ENCODE measurements at regions not wholly inside any gene's neighbourhood (a gene's known extent, or its start where the extent isn't known, plus 50 kb on each side); places are given as distances from the start of the nearest gene placed in this dataset.

DNA sequence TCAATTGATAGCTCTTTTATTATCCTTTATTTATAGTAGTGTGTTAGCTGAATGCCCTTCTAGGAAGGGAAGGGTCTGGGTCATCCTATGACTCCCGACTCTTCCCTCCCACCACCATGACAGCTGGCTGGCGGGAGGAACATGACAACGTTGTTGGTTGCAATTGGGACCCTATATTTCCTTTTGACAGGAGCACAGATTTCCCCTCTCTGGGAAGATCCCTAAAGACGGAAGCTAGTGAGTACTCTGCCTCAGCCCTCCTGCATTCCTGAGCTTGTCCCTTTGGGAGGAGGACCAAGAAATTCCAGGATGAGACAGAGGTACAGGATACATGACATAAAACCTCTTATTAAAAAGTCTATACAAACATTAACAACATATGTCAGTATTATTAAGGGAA lies 485.4 kb downstream of the NAV3 start:
- H3K4me3 ChIP-seq, result no peak overlapping the region
- no peaks in the 10 kb centered on the region for H3K36me3 ChIP-seq (replicated peaks)
- H3K9me3 ChIP-seq, result no peaks in the 10 kb centered on the region
- H3K4me1 ChIP-seq, result peaks cover 16% of the 10 kb centered on the region
- peak in 1 of 2 experiments; percentile 66 for DNase-seq (ENCODE audit: low spot score in 2 of 2)
- in situ Hi-C loops (cut with MboI; ENCODE audit: low sequenced_read_pairs), result no loop called here
- no peaks in the 10 kb centered on the region for H3K27me3 ChIP-seq (ENCODE audit: low read depth)

DNA sequence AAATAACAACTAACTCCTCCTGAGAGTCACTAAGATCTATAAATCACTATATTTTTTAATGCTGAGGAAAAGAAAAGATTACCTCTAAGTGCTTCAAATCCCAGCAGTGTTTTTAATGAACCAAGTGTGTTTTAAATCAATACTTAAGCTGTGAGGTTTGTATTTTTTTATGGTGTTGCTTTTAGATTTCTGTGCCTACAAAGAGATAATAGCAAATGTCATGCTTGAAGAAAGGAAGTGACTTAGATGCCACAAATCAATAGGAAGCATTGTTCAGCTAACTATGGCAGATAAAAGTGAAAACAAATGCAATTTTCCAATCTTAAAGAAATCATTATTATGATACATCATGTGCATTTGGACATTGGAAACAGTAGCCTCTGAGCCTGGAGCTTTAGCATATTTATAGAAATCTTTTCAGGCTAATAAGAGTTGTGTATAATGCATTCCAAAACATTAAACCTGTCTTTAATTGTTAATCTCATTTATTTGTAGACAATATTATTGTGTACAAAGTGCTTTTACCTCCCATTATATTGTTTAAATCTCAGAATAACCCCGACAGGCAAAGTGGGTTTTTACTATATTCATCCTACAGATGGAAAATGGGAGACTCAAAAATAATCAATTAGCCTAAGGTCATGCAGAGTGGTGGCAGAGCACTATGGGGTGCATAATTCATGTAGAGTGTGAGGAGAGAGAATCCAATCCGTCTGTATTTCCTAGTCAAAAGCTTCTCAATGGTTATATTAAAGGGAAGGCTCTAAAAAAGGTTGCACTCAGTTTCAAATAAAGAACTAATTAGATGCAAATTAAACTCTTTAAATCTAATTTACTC lies 486.2 kb downstream of the NAV3 start:
- Histone ChIP-seq H3K9me3 (no peaks in the 10 kb centered on the region), H3K4me1 (peaks cover 16% of the 10 kb centered on the region), H3K36me3 (replicated peaks) (no peaks in the 10 kb centered on the region), H3K4me3 (no peak overlapping the region), H3K27me3 (ENCODE audit: low read depth) (no peaks in the 10 kb centered on the region)
- in situ Hi-C loops (cut with MboI; ENCODE audit: low sequenced_read_pairs), result no loop called here
- DNase-seq (ENCODE audit: low spot score in 2 of 2), result peak; percentile 43 to 96

- DNase-seq (ENCODE audit: low spot score in 2 of 2), result no peak
- Histone ChIP-seq H3K36me3 (replicated peaks) (no peaks in the 10 kb centered on the region), H3K4me3 (no peak overlapping the region), H3K4me1 (peaks cover 8% of the 10 kb centered on the region), H3K9me3 (no peaks in the 10 kb centered on the region), H3K27me3 (ENCODE audit: low read depth) (no peaks in the 10 kb centered on the region)
- in situ Hi-C loops (cut with MboI; ENCODE audit: low sequenced_read_pairs), result no loop called here
Measured at GRCh38 chr12:78321696-78322095, 491.0 kb downstream of the NAV3 start.

GRCh38 chr12:78323226-78323625 lies 492.5 kb downstream of the NAV3 start:
- no peaks in the 10 kb centered on the region for H3K36me3 ChIP-seq (replicated peaks)
- in situ Hi-C loops (cut with MboI; ENCODE audit: low sequenced_read_pairs), result no loop called here
- no peak for DNase-seq (ENCODE audit: low spot score in 2 of 2)

DNA sequence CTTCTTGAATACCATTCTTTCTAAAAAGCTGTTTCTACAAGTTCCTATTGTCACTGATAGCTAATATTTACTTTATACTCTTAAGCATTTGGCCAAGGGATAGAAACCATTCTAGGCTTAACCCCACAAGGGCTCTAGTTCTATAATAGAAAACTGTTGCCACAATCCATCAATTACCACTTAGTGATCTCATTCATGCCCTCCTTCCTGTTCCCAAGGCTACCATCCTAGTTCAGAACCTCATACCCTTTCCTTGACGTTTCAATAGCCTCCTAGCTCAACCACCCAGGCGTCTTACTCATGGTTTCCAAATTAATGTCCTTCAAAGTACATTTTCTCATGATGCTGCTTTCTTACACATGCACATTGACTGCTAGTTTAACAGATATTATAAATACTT lies 493.5 kb downstream of the NAV3 start:
- H3K27me3 ChIP-seq (ENCODE audit: low read depth), result no peaks in the 10 kb centered on the region
- DNase-seq (ENCODE audit: low spot score in 2 of 2), result no peak
- no peak overlapping the region for H3K4me3 ChIP-seq
- in situ Hi-C loops (cut with MboI; ENCODE audit: low sequenced_read_pairs), result no loop called here
- no peaks in the 10 kb centered on the region for H3K9me3 ChIP-seq
- no peaks in the 10 kb centered on the region for H3K36me3 ChIP-seq (replicated peaks)
- no peaks in the 10 kb centered on the region for H3K4me1 ChIP-seq

More at GRCh38 chr12:78323226-78323625, 492.5 kb downstream of the NAV3 start:
- Histone ChIP-seq H3K4me1 (no peaks in the 10 kb centered on the region), H3K27me3 (ENCODE audit: low read depth) (no peaks in the 10 kb centered on the region), H3K4me3 (no peak overlapping the region), H3K9me3 (no peaks in the 10 kb centered on the region)

DNA sequence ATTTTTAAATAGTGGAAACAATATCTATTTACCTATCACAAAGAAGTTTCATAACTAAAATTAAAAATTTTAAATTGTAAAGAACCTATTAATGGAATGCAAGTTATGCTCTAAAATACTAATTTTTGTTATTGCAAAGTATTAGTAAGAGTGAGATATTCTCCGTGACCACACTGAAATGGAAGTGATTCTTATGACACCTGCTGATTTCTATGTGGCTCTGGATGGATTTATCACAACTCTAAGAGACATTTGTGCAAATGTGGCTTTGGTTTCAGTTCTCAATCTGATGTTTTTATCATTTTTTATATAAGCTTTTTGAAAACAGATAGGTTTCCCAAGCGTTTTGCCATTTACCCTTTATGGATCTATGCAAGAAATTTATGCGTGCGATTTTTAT lies 497.8 kb downstream of the NAV3 start:
- Histone ChIP-seq H3K27me3 (ENCODE audit: low read depth) (no peaks in the 10 kb centered on the region), H3K9me3 (no peaks in the 10 kb centered on the region), H3K4me1 (no peaks in the 10 kb centered on the region), H3K36me3 (replicated peaks) (no peaks in the 10 kb centered on the region), H3K4me3 (no peak overlapping the region)
- DNase-seq (ENCODE audit: low spot score in 2 of 2), result no peak
- in situ Hi-C loops (cut with MboI; ENCODE audit: low sequenced_read_pairs), result no loop called here

GRCh38 chr12:78330131-78330530 lies 499.4 kb downstream of the NAV3 start:
- H3K36me3 ChIP-seq (replicated peaks), result no peaks in the 10 kb centered on the region
- no peak overlapping the region for H3K4me3 ChIP-seq
- in situ Hi-C loops (cut with MboI; ENCODE audit: low sequenced_read_pairs), result no loop called here
- no peaks in the 10 kb centered on the region for H3K27me3 ChIP-seq (ENCODE audit: low read depth)
- no peak for DNase-seq (ENCODE audit: low spot score in 2 of 2)
- H3K4me1 ChIP-seq, result no peaks in the 10 kb centered on the region
- H3K9me3 ChIP-seq, result no peaks in the 10 kb centered on the region

GRCh38 chr12:78331181-78331580 lies 500.5 kb downstream of the NAV3 start:
- H3K4me1 ChIP-seq, result no peaks in the 10 kb centered on the region
- DNase-seq (ENCODE audit: low spot score in 2 of 2), result no peak
- no peak overlapping the region for H3K4me3 ChIP-seq
- in situ Hi-C loops (cut with MboI; ENCODE audit: low sequenced_read_pairs), result no loop called here
- H3K36me3 ChIP-seq (replicated peaks), result no peaks in the 10 kb centered on the region
- no peaks in the 10 kb centered on the region for H3K27me3 ChIP-seq (ENCODE audit: low read depth)
- H3K9me3 ChIP-seq, result no peaks in the 10 kb centered on the region

DNA sequence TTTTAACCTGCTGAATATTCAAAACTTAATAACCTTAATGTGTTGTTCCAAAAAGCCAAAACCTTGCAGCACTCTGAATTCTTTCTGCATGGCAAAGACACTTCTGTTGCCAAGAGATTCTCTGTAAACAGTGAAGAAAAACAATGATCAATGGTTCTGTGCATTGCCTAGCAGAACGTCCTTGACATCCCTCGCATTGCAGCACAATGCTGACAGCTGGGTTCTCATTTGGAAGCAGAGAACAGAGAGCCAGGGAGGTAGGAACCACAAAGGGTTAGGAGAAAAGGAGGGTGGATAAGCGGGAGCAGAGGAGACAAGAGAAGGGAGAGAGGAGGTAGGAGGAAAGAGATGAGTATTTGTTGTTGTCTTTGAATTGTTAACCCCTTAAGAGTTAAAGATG lies 501.1 kb downstream of the NAV3 start:
- peak in 1 of 2 experiments; percentile 9 for DNase-seq (ENCODE audit: low spot score in 2 of 2)
- H3K36me3 ChIP-seq (replicated peaks), result no peaks in the 10 kb centered on the region
- H3K4me1 ChIP-seq, result no peaks in the 10 kb centered on the region
- H3K4me3 ChIP-seq, result no peak overlapping the region
- in situ Hi-C loops (cut with MboI; ENCODE audit: low sequenced_read_pairs), result no loop called here
- no peaks in the 10 kb centered on the region for H3K9me3 ChIP-seq
- no peaks in the 10 kb centered on the region for H3K27me3 ChIP-seq (ENCODE audit: low read depth)

DNA sequence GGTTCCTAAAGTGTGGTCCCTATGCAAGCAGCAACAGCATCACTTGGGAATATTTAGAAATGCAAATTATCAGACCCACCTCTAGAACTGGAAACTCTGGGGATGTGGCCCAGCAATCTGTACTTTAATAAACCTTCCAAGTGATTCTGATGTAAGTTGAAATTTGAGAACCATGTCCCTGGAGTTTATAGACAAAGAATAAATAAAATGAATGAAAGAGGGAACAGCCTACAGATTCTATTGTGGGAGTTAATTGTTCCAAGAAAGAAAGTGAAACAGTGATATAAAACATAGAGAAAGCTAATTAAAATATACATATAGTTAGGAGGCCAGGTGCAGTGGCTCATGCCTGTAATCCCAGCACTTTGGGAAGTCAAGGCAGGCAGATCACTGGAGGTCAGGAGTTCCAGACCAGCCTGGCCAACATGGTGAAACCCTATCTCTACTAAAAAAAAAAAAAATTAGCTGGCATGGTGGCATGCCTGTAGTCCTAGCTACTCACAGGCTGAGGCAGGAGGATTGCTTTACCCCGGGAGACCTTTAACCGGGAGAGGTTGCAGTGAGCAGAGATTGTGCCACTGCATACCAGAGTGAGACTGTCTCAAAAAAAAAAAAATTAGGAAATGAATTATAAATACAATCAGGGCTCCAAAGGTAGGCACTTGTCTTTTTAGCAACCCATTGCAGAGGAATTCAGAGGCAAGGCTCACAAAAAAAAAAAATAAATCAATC lies 507.5 kb downstream of the NAV3 start:
- no peaks in the 10 kb centered on the region for H3K27me3 ChIP-seq (ENCODE audit: low read depth)
- H3K4me1 ChIP-seq, result no peaks in the 10 kb centered on the region
- no peaks in the 10 kb centered on the region for H3K36me3 ChIP-seq (replicated peaks)
- DNase-seq (ENCODE audit: low spot score in 2 of 2), result peak in 1 of 2 experiments; percentile 77
- in situ Hi-C loops (cut with MboI; ENCODE audit: low sequenced_read_pairs), result no loop called here
- no peaks in the 10 kb centered on the region for H3K9me3 ChIP-seq
- no peak overlapping the region for H3K4me3 ChIP-seq

GRCh38 chr12:78340406-78340805 lies 509.7 kb downstream of the NAV3 start:
- Histone ChIP-seq H3K27me3 (ENCODE audit: low read depth) (no peaks in the 10 kb centered on the region), H3K4me1 (no peaks in the 10 kb centered on the region), H3K4me3 (no peak overlapping the region), H3K9me3 (no peaks in the 10 kb centered on the region), H3K36me3 (replicated peaks) (no peaks in the 10 kb centered on the region)
- DNase-seq (ENCODE audit: low spot score in 2 of 2), result no peak
- in situ Hi-C loops (cut with MboI; ENCODE audit: low sequenced_read_pairs), result no loop called here

DNA sequence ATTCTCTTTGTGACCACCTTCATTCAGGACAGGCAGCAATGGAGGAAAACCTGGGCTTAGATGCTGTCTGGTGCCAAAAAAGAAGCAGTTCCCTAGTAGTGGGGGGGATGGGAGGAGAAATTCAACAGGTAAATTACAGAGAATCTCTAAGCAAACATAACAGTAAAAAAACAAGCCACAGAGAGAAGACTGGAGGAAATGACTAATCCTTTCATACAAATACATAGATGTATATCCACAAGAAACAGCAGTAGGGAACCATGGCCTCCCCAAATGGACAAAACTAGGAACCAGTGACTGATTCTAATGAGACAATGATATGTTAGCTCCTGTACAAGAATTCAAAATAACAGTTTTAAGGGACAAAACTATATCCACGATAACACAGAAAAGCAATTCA lies 513.0 kb downstream of the NAV3 start:
- no peak for DNase-seq (ENCODE audit: low spot score in 2 of 2)
- no peaks in the 10 kb centered on the region for H3K36me3 ChIP-seq (replicated peaks)
- H3K4me3 ChIP-seq, result no peak overlapping the region
- H3K4me1 ChIP-seq, result no peaks in the 10 kb centered on the region
- no peaks in the 10 kb centered on the region for H3K27me3 ChIP-seq (ENCODE audit: low read depth)
- H3K9me3 ChIP-seq, result no peaks in the 10 kb centered on the region; the same call in 1 of the 2 replicates
- in situ Hi-C loops (cut with MboI; ENCODE audit: low sequenced_read_pairs), result no loop called here

GRCh38 chr12:78359520-78359919 lies 505.1 kb upstream of the SYT1 start:
- DNase-seq (ENCODE audit: low spot score in 2 of 2), result no peak
- no peaks in the 10 kb centered on the region for H3K27me3 ChIP-seq (ENCODE audit: low read depth)
- no peak overlapping the region for H3K4me3 ChIP-seq

DNA sequence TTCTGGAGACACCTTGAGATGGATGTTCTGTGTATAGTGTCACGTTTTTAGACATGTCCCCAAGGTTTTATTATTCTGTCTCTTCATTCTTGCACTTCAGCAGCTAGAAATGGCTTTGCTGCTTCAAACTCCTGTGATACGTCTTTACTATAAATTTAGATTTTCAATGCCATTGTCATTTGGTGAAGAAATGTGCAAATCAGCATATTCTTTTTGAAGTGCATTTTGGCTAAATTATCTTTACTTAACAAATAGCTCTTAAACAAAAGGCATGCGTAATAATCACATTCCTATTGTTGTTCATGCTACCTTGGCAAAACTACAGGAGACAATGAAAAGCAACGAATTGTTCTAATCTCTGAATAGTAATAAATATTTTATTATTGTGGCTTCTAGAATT lies 502.9 kb upstream of the SYT1 start:
- Histone ChIP-seq H3K4me1 (no peaks in the 10 kb centered on the region; the same call in 1 of the 2 replicates), H3K9me3 (no peaks in the 10 kb centered on the region), H3K36me3 (replicated peaks) (no peaks in the 10 kb centered on the region), H3K27me3 (ENCODE audit: low read depth) (no peaks in the 10 kb centered on the region), H3K4me3 (no peak overlapping the region)
- DNase-seq (ENCODE audit: low spot score in 2 of 2), result no peak
- in situ Hi-C loops (cut with MboI; ENCODE audit: low sequenced_read_pairs), result no loop called here

More at GRCh38 chr12:78359520-78359919, 505.1 kb upstream of the SYT1 start:
- Histone ChIP-seq H3K36me3 (replicated peaks) (no peaks in the 10 kb centered on the region), H3K9me3 (no peaks in the 10 kb centered on the region), H3K4me1 (no peaks in the 10 kb centered on the region; the same call in 1 of the 2 replicates)
- in situ Hi-C loops (cut with MboI; ENCODE audit: low sequenced_read_pairs), result no loop called here

Measured in HAP-1 (cell line).